Ectodermal cell (in vitro differentiated cells): ENCODE measurements at regions not wholly inside any gene's neighbourhood (a gene's known extent, or its start where the extent isn't known, plus 50 kb on each side); places are given as distances from the start of the nearest gene placed in this dataset.

Experiments used
- H3K27ac ChIP-seq: 2 replicates; pipeline ENCODE4 v1.7.0; 2013; ENCODE audit warnings: mild to moderate bottlenecking, low read depth, low read length; ENCODE audit not compliant: insufficient read depth, poor library complexity, severe bottlenecking
- H3K27me3 ChIP-seq: 2 replicates; pipeline ENCODE4 v1.7.0; 2013; ENCODE audit warnings: mild to moderate bottlenecking, low read length; ENCODE audit not compliant: insufficient read depth, control insufficient read depth, poor library complexity, severe bottlenecking
- H3K36me3 ChIP-seq: one replicate; pipeline ENCODE4 v1.7.0; 2013; ENCODE audit warnings: low read length; ENCODE audit not compliant: control insufficient read depth, insufficient read depth
- H3K4me1 ChIP-seq: one replicate; pipeline ENCODE4 v1.7.0; 2013; ENCODE audit warnings: low read length; ENCODE audit not compliant: control insufficient read depth, insufficient read depth
- H3K4me3 ChIP-seq: 2 replicates; pipeline ENCODE4 v1.7.0; 2013; ENCODE audit warnings: low read depth, low read length, control low read depth; ENCODE audit not compliant: insufficient read depth
- H3K9me3 ChIP-seq: 2 replicates; pipeline ENCODE4 v1.7.0; 2013; ENCODE audit warnings: mild to moderate bottlenecking, low read length, moderate library complexity; ENCODE audit not compliant: control insufficient read depth
- WGBS, 2 experiments: methylation state at CpG; one replicate each; pipeline ENCODE4 v1.1.7; 2013; ENCODE audit warnings: missing lambda C conversion rate in 2 of 2; 5-methylcytosine and 5-hydroxymethylcytosine counted together

DNA sequence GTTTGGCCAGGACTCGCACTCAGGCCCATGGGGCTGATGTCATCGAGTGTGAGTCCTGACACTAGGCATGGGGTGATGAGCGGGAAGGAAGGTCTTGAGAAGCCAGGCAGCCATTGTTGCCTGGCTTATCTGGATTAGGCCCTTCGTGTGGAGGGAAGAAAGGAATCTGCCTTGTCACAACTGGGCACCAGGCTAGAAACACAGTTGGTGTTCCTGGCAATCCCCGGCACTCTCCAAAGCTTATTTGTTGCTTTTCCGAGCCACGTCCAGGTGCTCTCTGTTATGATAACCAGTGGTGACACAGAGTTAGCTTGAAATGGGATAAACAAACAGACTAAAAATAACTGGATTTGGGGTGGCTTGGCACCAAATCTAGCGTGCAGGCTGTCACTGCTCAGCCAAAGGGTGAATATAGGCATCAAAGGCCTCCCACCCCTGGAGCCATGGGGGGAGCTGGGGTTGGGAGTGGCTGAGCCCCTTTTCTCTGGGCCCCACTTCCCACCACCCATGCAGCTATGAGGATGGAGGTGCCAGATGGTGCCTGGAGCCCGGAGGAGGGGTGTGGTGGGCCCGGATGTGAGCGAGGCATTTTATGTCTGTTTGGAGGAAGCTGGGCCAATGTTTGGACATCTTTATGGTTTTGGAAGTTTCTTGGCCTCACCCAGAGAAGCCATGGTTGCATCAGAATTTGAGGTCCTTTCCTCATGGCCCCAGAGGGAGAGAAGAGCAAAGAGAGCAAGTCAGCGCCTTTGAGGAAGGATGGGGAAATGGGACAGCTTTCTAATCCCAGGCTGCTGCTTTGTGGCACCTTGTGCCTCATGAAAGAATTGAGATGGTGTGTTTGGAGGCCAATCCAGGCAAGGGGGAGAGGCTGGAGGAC is 98.0 kb upstream of the PITX1 start:
- 86 to 87% methylated on average over 12 of the region's 12 CpGs for WGBS, 2 experiments
- Histone ChIP-seq H3K9me3 (no peaks in the 10 kb centered on the region), H3K36me3 (no peaks in the 10 kb centered on the region), H3K27me3 (no peaks in the 10 kb centered on the region), H3K4me3 (no peak overlapping the region), H3K4me1 (peaks cover 11% of the 10 kb centered on the region), H3K27ac (no peak overlapping the region)

DNA sequence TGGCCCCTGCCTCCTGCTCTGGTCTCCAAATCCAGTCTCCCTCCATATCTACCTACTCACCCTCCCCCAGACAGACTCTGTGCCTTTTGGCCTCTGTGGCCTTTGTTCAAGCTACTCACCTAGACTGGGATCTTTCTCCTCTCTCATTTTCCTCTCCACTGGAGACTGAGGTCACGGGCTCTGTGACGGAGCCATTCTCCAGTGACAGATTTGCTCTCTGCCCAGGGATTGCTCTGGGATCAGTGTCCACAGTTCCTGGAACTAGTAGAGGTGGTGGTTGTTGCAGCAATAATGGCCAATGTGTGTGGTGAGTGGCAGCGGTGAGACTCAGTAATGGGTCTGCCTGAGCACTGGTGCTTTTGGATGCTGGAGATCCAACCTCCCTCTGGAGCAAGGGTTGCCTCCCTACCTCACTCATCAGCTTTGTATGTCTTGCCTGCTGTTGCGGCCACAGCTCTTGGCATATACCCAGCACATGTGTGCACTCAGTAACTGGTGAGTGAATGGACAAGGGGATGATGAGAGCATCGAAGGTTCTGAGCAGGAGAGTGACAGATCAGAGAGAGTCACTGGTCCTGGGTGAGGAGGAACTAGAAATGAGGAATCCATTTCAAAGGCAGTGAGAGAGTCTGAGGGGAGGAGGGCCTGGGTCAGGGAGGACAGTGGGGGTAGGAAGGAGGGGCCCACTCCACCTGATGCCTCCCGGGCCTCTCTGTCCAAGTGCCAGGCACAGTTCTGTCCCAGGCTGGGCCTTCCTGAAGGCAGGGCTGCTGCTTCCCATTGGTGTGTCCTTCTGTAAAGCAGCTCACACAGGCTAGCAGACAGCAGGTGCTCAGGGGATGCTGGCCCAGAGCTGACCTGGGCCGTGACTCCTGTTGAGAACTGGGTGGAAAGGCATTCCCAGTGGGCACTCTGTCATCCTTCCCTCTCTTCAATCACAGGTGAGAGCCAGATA is 96.5 kb upstream of the PITX1 start:
- peaks cover 11% of the 10 kb centered on the region for H3K4me1 ChIP-seq
- no peaks in the 10 kb centered on the region for H3K36me3 ChIP-seq
- no peak overlapping the region for H3K27ac ChIP-seq
- no peaks in the 10 kb centered on the region for H3K27me3 ChIP-seq
- no peak overlapping the region for H3K4me3 ChIP-seq
- H3K9me3 ChIP-seq = no peaks in the 10 kb centered on the region
- 84 to 93% methylated on average over 7 of the region's 7 CpGs for WGBS, 2 experiments

DNA sequence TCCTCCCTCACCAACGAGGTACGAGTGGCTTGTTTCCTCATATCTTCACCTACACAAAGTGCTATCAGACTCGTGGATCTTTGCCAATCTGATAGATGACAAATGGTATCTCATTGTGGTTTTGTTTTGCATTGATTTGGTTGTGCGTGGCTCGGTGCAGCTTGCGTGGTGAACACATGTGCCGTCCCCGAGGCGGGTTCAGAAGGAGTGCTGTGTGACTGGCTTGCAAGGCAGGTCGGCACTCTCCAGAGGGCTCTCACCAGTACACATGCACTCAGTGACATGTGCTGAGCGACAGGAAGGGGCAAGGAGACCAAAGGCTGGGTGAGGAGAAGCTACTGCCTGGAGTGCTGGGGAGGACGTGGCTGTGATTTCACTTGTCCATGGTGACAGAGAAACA is 95.3 kb upstream of the PITX1 start:
- H3K4me3 ChIP-seq = no peak overlapping the region
- no peaks in the 10 kb centered on the region for H3K9me3 ChIP-seq
- 83 to 85% methylated on average over 12 of the region's 12 CpGs for WGBS, 2 experiments
- peaks cover 15% of the 10 kb centered on the region for H3K4me1 ChIP-seq
- H3K27me3 ChIP-seq = no peaks in the 10 kb centered on the region
- H3K36me3 ChIP-seq = no peaks in the 10 kb centered on the region
- H3K27ac ChIP-seq = no peak overlapping the region

DNA sequence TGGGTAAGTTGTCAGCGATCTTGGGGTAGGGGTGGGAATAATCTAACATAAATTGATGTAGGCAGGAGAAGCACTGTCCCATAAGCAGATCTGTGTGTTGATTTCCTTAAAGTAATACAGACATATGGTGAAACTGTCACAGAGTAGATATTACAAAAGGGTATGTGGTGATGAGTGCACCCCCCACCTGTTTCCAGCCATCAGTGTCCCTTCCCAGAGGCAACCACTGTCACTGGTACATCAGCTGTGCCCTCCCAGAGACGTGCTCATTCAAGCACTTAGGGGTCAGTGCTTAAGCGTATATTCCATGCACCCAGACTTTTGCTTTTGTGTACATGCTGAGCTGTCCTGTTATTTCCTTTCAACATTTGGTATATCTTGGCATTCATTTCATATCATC is 94.3 kb upstream of the PITX1 start:
- peaks cover 17% of the 10 kb centered on the region for H3K4me1 ChIP-seq

DNA sequence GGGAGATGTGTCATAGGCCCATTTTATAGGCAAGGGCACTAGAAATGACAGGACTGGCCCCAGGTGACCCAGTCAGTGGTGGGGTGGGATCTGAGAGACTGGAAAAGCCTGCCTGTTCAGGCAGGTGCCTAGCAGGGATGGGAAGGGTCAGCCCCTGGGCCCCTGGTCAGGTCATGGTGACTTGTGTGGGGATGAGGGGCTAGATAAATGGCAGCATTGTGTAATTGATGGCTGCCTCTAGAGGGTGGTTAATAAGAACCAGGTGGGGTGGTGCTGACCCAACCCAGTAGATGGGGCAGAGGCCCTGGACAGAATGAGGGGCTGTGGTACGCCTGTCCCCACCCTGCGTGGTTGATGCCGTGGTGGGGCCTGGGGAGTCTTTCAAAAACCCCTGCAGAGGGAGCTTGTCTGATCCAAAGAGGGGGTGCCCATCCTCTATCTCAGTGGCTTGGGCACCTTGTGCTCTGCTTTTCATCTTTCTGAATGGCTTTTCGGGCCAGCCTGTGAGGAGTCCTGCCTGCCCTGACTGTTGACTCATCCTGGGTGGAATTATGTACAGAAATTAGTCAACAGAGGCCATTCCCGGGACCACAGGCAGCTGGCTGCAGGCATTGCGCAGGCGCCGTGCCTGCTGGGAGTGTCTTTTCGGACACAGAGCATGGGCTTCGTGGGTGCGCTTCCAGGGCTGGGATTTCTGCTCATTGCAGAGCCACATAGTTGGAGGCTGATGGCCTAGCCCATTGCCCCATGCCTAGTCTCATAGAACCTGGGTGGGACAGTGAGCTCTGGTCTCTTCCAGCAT is 93.6 kb upstream of the PITX1 start:
- H3K36me3 ChIP-seq = no peaks in the 10 kb centered on the region
- H3K4me1 ChIP-seq = peaks cover 17% of the 10 kb centered on the region
- H3K9me3 ChIP-seq = no peaks in the 10 kb centered on the region
- no peak overlapping the region for H3K27ac ChIP-seq
- no peak overlapping the region for H3K4me3 ChIP-seq
- WGBS, 2 experiments = 95 to 96% methylated on average over 11 of the region's 11 CpGs
- H3K27me3 ChIP-seq = no peaks in the 10 kb centered on the region

More for the DNA sequence above, 94.3 kb upstream of the PITX1 start:
- no peaks in the 10 kb centered on the region for H3K27me3 ChIP-seq
- H3K9me3 ChIP-seq = no peaks in the 10 kb centered on the region
- WGBS, 2 experiments = 84 to 96% methylated on average over 3 of the region's 3 CpGs
- H3K27ac ChIP-seq = no peak overlapping the region
- no peaks in the 10 kb centered on the region for H3K36me3 ChIP-seq
- no peak overlapping the region for H3K4me3 ChIP-seq

DNA sequence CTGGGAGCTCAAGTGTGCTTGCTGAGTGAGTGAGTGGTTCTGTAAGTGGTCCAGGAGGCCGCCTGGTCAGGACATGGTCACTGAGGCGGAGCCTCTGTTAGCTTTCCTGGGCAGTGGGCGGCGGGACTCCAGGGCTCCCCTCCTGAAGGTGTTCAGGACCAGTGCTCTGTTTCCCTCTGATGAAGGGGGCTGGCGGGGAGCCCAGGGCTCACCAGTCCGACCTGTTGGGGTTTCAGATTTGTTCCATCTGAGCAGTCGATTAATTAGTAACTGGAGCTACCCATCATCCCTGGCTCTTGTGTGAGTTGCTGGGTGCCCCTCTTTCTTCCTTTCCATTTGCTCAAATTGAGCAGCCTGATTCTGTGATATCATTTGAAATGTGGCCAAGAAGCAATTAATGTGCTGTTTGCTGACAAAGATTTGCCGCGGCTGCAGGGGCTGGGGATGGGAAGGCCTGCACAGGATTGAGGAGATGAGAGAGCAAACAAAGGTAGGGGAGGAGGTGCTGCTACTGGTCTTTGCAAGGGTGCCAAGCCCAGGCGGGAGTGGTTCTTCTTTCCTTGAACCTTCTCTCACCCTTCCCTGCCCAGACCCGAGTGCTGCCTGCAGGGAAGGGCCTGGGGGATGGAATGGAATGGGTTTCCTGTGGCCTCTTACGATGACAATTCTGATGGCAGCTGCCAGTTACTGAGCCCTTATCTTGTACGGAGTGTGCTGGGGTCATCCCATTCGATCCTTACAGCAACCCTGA is 92.8 kb upstream of the PITX1 start:
- H3K36me3 ChIP-seq = no peaks in the 10 kb centered on the region
- H3K9me3 ChIP-seq = no peaks in the 10 kb centered on the region
- no peak overlapping the region for H3K27ac ChIP-seq
- 90% methylated on average over 14 of the region's 14 CpGs for WGBS, 2 experiments
- H3K4me1 ChIP-seq = peaks cover 17% of the 10 kb centered on the region
- H3K27me3 ChIP-seq = no peaks in the 10 kb centered on the region
- H3K4me3 ChIP-seq = no peak overlapping the region

DNA sequence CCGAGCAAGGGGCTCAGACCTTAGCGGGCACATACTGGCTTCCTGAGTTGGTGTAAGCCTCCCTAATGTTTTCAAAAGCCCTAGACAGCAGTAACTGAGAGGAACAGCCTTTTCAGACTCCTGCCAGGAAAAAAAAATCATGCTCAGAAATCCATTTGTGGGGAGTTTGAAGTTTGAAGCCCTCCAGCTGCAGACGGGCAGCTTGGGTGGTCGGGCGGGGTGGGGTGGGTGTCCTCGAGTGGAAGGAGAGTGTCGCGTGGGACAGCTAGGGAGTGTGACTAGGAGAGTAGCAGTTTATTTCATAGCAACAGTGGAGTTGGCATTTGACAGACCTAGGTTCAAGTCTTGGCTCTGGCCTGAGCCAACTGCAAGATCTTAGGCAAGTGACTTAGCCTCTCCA is 90.7 kb upstream of the PITX1 start:
- no peak overlapping the region for H3K27ac ChIP-seq
- no peaks in the 10 kb centered on the region for H3K36me3 ChIP-seq
- 94 to 98% methylated on average over 8 of the region's 8 CpGs for WGBS, 2 experiments
- no peak overlapping the region for H3K4me3 ChIP-seq
- H3K4me1 ChIP-seq = peaks cover 10% of the 10 kb centered on the region
- no peaks in the 10 kb centered on the region for H3K27me3 ChIP-seq
- H3K9me3 ChIP-seq = no peaks in the 10 kb centered on the region

DNA sequence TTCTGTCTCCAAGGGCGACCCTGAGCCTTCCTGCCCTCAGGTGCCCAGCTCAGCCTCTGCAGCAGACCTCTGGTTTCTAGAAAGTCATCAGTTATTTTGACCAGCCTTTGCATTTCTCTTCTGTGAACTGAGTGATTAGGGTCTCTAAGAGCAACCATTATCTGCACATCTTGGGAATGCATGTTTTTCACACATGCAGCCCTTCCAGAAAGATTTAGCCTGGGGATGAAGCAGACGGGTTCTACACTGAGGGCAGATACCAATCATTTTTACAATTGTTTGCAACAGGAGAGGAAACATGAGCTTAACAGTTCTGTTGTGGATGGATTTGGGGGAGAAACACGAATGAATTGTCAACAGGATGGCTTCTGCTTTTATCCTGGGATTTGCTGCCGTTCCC is 90.1 kb upstream of the PITX1 start:
- no peaks in the 10 kb centered on the region for H3K36me3 ChIP-seq
- no peak overlapping the region for H3K4me3 ChIP-seq
- no peak overlapping the region for H3K27ac ChIP-seq
- WGBS, 2 experiments = 62 to 70% methylated on average over 4 of the region's 4 CpGs
- H3K9me3 ChIP-seq = no peaks in the 10 kb centered on the region
- H3K4me1 ChIP-seq = peaks cover 6% of the 10 kb centered on the region
- no peaks in the 10 kb centered on the region for H3K27me3 ChIP-seq

DNA sequence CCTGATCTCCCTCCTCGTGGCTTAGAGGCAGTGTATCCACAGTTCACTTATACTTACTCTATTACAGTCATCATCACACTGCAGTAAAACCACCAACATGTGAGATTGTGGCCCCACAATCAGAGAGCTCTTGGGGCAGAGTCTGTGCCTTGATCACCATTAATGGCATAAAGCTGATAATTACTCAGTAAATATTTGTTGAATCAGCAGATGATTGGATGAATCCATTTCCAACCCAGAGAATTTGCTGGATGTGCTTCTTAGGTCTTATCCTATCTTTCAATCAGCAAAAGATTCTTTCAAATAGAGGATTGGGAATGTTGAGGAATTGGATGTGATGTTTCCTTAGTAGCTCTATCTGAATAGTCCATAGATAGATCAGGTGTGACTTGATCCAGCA is 88.8 kb upstream of the PITX1 start:
- WGBS, 2 experiments = 84 to 95% methylated on average over 1 of the region's 1 CpG
- H3K4me3 ChIP-seq = no peak overlapping the region
- H3K27ac ChIP-seq = no peak overlapping the region
- H3K36me3 ChIP-seq = no peaks in the 10 kb centered on the region
- H3K27me3 ChIP-seq = no peaks in the 10 kb centered on the region
- H3K9me3 ChIP-seq = no peaks in the 10 kb centered on the region
- H3K4me1 ChIP-seq = peaks cover 6% of the 10 kb centered on the region
